CD4-positive, alpha-beta T cell (primary cell): ENCODE measurements at regions not wholly inside any gene's neighbourhood (a gene's known extent, or its start where the extent isn't known, plus 50 kb on each side); places are given as distances from the start of the nearest gene placed in this dataset.

ENCODE experiments used
- ATAC-seq: fragments of 200-7000 bp; cut with Tn5 transposase; one replicate; pipeline ENCODE4 v1.10.0; 2022; ENCODE audit warnings: mild to moderate bottlenecking; ENCODE audit not compliant: poor library complexity
- CTCF ChIA-PET: fragments of 350-600 bp; sonication (Branson Sonifier 250); formaldehyde crosslinking; loops from one replicate; lab custom pipeline; 2021; ENCODE audit warnings: antibody characterized with exemption, inconsistent platforms; lab: Charles Lee
- POLR2A ChIA-PET: fragments of 350-600 bp; sonication (Branson Sonifier 250); formaldehyde crosslinking; loops from one replicate; lab custom pipeline; 2021; ENCODE audit warnings: antibody characterized with exemption, inconsistent platforms; lab: Charles Lee
- DNase-seq, 14 experiments: peaks; one replicate each; pipeline ENCODE4 v3.0.0-alpha.2; 2013 to 2020; ENCODE audit warnings: mixed read lengths in 2 of 14
- H3K27ac ChIP-seq, 2 donors: one replicate each; pipeline versions ENCODE4 v1.5.1 to v1.7.0; 2013; ENCODE audit warnings: low read length in 2 of 2, low read depth in 1 of 2, mild to moderate bottlenecking in 1 of 2
- H3K27me3 ChIP-seq, 2 experiments: 1 replicate in 1 of 2; 2 replicates in 1 of 2; pipeline versions ENCODE4 v1.6.1 to v1.7.0; 2013; ENCODE audit warnings: low read length in 2 of 2, control low read depth in 1 of 2, mild to moderate bottlenecking in 1 of 2, moderate library complexity in 1 of 2; ENCODE audit not compliant: insufficient read depth in 2 of 2, control insufficient read depth in 1 of 2
- H3K36me3 ChIP-seq: one replicate; pipeline ENCODE4 v1.6.1; 2013; ENCODE audit warnings: low read length, control low read depth; ENCODE audit not compliant: insufficient read depth
- H3K4me1 ChIP-seq: one replicate; pipeline ENCODE4 v1.6.1; 2013; ENCODE audit warnings: low read length, control low read depth; ENCODE audit not compliant: insufficient read depth
- H3K4me3 ChIP-seq: one replicate; pipeline ENCODE4 v1.5.1; 2013; ENCODE audit warnings: mild to moderate bottlenecking, low read length, moderate library complexity
- H3K9me3 ChIP-seq, 2 experiments: 1 replicate in 1 of 2; 2 replicates in 1 of 2; pipeline versions ENCODE4 v1.6.1 to v1.7.0; 2013; ENCODE audit warnings: low read length in 2 of 2, mild to moderate bottlenecking in 2 of 2, control low read depth in 1 of 2, moderate library complexity in 1 of 2; ENCODE audit not compliant: control insufficient read depth in 1 of 2, insufficient read depth in 1 of 2
- H3K27ac Mint-ChIP-seq: one replicate; pipeline ENCODE4 v1.8.0; 2020; ENCODE audit warnings: mixed read lengths
- H3K27me3 Mint-ChIP-seq: one replicate; pipeline ENCODE4 v1.8.0; 2021; ENCODE audit warnings: mixed read lengths
- H3K36me3 Mint-ChIP-seq: one replicate; pipeline ENCODE4 v1.8.0; 2021; ENCODE audit warnings: low read depth, mixed read lengths
- H3K4me1 Mint-ChIP-seq: one replicate; pipeline ENCODE4 v1.8.0; 2021; ENCODE audit warnings: low read depth, mixed read lengths
- H3K4me3 Mint-ChIP-seq: one replicate; pipeline ENCODE4 v1.8.0; 2020; ENCODE audit warnings: mild to moderate bottlenecking, mixed read lengths
- H3K9me3 Mint-ChIP-seq: one replicate; pipeline ENCODE4 v1.8.0; 2020; ENCODE audit warnings: mixed read lengths
- CTCF ChIP-seq: fragments of 200-600 bp; IDR thresholded peaks from one replicate; pipeline ENCODE4 v1.8.0; 2022; ENCODE audit warnings: antibody characterized with exemption, mild to moderate bottlenecking
- intact Hi-C, 2 experiments: fragments of 100-400 bp; cut with DNase I in 1 of 2; cut with micrococcal nuclease in 1 of 2; formaldehyde crosslinking; loops; one replicate each; pipeline versions ENCODE4 v1.15.1 to v1.9.0; 2023 to 2025; cut with DNase I, micrococcal nuclease

GRCh38 chr9:108784998-108785397 lies 70.8 kb downstream of the ACTL7B start:
- Histone ChIP-seq H3K9me3 (no peaks in the 10 kb centered on the region), H3K4me3 (no peak overlapping the region), H3K36me3 (no peaks in the 10 kb centered on the region), H3K27ac (no peak overlapping the region), H3K4me1 (no peaks in the 10 kb centered on the region), H3K27me3 (no peaks in the 10 kb centered on the region)
- no peaks in the 10 kb centered on the region for H3K9me3 Mint-ChIP-seq
- no peak overlapping the region for H3K4me3 Mint-ChIP-seq
- CTCF ChIA-PET: no interaction called here
- no peak overlapping the region for H3K27ac Mint-ChIP-seq
- peaks cover 5% of the 10 kb centered on the region for H3K4me1 Mint-ChIP-seq
- DNase-seq (peak in 1 of 14 experiments; percentile 7), ATAC-seq (no peak)
- no peak for TF ChIP-seq CTCF
- no peaks in the 10 kb centered on the region for H3K36me3 Mint-ChIP-seq
- H3K27me3 Mint-ChIP-seq: peaks cover 3% of the 10 kb centered on the region
- intact Hi-C loops: no loop called here
- POLR2A ChIA-PET: no interaction called here

DNA sequence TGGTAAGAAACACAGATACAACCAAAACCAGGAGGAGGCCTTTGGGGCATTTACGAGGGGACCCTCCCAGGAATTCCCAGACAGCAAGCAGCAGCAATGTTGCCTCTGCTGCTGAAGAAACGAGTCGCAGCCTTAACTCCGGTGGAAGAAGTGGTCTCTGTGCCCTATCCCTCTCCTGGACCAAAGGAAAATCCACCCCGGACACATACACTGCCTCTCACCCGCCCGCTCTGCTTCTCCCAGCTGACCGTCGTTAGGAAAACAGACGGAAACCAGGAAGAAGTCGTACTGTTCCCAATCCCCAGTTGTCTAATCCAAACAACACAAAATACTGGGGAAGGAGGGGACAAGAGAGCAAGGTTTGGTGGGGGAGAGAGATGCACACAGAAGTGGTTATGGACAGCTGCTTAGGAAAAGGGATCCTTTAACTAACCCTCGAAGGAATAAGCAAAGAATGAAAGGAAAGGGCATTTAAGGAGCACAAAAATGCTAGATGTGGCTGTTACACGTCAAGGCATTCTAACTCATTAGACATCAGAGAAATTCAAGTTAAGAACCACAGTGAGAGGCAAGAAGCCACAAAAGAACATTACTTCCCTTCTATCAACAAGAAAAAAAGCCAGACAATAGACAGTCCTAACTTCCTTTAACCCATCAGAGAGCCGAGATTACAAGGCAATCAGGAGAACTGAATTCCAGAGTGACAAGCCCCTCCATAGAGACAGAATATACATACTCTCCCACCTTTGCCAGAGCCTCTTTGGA lies 71.9 kb downstream of the ACTL7B start:
- Histone ChIP-seq H3K9me3 (no peaks in the 10 kb centered on the region), H3K27ac (no peak overlapping the region), H3K27me3 (no peaks in the 10 kb centered on the region), H3K36me3 (no peaks in the 10 kb centered on the region), H3K4me3 (no peak overlapping the region), H3K4me1 (no peaks in the 10 kb centered on the region)
- peaks cover 5% of the 10 kb centered on the region for H3K4me1 Mint-ChIP-seq
- CTCF ChIA-PET: interaction anchor here (0.6 kb wide), 1 partner anchor 283 kb away, joined by 3 read pairs; no protein-coding TSS in a partner anchor
- intact Hi-C loops: no loop called here
- ATAC-seq: no peak
- TF ChIP-seq CTCF: no peak
- no peaks in the 10 kb centered on the region for H3K36me3 Mint-ChIP-seq
- peaks cover 9% of the 10 kb centered on the region for H3K27me3 Mint-ChIP-seq
- POLR2A ChIA-PET: no interaction called here
- DNase-seq: peak in 1 of 14 experiments; percentile 4
- no peaks in the 10 kb centered on the region for H3K9me3 Mint-ChIP-seq
- no peak overlapping the region for H3K4me3 Mint-ChIP-seq
- H3K27ac Mint-ChIP-seq: no peak overlapping the region

- ATAC-seq (no peak), DNase-seq (no peak)
- Mint-ChIP-seq H3K36me3 (no peaks in the 10 kb centered on the region), H3K4me3 (no peak overlapping the region), H3K27me3 (peaks cover 14% of the 10 kb centered on the region), H3K27ac (no peak overlapping the region), H3K4me1 (peaks cover 5% of the 10 kb centered on the region), H3K9me3 (no peaks in the 10 kb centered on the region)
- no peaks in the 10 kb centered on the region for H3K9me3 ChIP-seq
- TF ChIP-seq CTCF: no peak
- H3K27ac ChIP-seq: no peak overlapping the region
- ChIA-PET CTCF (interaction anchor here (0.6 kb wide), 1 partner anchor 283 kb away, joined by 3 read pairs; no protein-coding TSS in a partner anchor), POLR2A (no interaction called here)
- H3K4me1 ChIP-seq: no peaks in the 10 kb centered on the region
- H3K4me3 ChIP-seq: no peak overlapping the region
- H3K36me3 ChIP-seq: no peaks in the 10 kb centered on the region
- intact Hi-C loops: no loop called here
- H3K27me3 ChIP-seq: peaks cover 0 to 3% of the 10 kb centered on the region in 2 experiments
Observed at GRCh38 chr9:108783326-108783725, 72.5 kb downstream of the ACTL7B start.
